Sciatic nerve (tissue), 2 donors: ENCODE measurements at regions not wholly inside any gene's neighbourhood (a gene's known extent, or its start where the extent isn't known, plus 50 kb on each side); places are given as distances from the start of the nearest gene placed in this dataset.

Source experiments
- ATAC-seq: fragments of 200-7000 bp; cut with Tn5 transposase; one replicate; pipeline ENCODE4 v1.9.1; 2020; ENCODE audit warnings: mild to moderate bottlenecking, moderate library complexity
- DNase-seq: peaks from one replicate; pipeline ENCODE4 v3.0.0-alpha.2; 2020; ENCODE audit warnings: low spot score
- intact Hi-C: fragments of 100-400 bp; cut with DNase I; formaldehyde crosslinking; loops from one replicate; pipeline ENCODE4 v1.14.2; 2022
- donor health status: DM: no; HTN: no; CAD: no.
- donor health status: DM: no; HTN: no; CAD: no.

DNA sequence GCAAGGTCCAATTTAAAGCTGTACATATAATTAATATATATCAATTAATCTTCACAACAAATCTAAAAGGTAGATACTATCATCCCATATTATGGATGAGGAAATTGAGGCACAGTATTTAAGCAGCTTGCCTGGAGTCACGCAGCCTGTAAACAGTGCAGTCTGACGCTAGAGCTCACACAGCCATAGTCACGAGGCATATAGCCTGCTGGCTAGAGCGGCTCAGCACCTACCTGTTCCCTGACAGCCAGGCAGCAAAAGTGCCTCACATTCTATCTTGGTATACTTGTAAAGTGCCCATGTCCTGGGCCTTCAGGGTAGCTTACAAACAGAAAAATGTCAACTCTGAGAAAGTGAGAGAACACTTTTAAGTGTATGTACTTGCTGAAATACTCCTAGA lies 222.6 kb upstream of the NEIL3 start:
- no peak for DNase-seq
- ATAC-seq, result no peak
- intact Hi-C loops, result no loop called here

DNA sequence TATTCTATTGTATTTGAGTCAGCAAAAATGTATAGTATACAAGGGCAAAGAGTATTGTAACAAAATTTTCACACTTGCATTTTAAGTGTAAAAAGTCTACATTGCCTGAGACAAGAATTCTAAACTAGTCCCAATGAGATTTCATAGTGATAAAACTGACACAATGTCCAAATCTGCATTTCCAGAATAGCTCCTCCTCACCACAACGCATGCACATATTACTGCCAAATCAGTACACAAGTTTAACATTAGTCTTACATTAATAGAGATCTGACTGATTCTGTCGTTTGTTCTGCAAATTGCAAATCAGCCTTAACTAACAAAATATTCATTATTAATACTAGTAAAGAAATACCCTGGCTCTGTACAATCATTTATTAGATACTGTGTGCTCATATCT lies 222.2 kb upstream of the NEIL3 start:
- ATAC-seq, result no peak
- intact Hi-C loops, result no loop called here
- DNase-seq, result no peak

DNA sequence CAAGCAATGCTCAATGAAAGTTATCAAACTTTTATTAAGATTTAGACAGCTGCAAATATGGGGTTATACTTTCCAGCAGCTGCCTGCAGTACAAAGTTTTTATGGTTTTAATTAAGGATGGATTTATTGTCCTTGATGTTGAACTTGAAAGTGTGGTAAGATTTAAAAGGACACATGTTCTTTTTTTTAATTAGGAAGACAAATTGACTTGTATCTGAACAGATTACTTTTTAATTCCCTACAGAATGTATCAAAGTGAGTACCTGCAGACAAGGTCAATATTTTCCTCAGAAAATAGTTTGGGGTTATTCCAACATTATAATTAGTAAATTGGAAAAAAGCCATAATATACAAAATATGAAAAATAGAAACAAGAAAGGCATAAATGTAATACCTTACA lies 218.2 kb upstream of the NEIL3 start:
- intact Hi-C loops, result no loop called here
- ATAC-seq (no peak), DNase-seq (no peak)

DNA sequence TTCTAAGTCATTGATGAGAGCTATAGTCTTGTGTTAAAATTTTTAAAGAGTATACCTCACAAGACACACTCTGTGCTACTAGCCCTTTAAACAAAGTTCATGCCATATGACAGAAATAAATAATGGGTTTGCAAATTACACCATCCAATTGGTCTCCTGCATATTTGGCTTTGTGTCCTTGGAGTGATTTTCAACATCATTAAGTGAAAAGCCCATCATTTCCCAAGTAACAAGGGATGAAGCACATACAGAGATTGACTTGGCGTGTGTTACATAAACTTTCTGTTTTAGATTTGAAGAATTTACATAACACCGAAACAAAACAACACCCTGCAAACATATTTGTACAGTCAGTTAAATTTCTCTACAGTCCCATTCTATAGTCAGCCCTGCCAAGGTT lies 216.9 kb upstream of the NEIL3 start:
- no peak for ATAC-seq
- no peak for DNase-seq
- intact Hi-C loops, result no loop called here

DNA sequence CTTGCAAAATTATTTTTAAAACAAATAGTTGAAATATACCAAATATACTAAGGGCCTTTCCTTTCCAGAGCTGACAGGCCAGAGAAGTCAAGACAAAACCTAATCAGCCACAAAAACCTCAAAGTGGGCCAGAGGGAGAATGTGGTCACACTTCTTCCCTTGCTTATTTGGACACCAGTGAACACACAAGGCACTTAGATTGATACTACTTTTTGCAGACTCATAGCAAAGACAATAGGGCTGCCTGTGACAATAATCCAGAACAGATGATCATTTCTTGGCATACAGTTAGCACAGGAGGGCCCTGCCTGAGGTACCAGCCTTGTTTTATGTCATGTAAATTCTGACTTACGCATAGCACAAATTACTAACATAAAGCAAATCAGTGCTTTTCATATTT lies 215.7 kb upstream of the NEIL3 start:
- ATAC-seq (no peak), DNase-seq (no peak)
- intact Hi-C loops, result no loop called here

DNA sequence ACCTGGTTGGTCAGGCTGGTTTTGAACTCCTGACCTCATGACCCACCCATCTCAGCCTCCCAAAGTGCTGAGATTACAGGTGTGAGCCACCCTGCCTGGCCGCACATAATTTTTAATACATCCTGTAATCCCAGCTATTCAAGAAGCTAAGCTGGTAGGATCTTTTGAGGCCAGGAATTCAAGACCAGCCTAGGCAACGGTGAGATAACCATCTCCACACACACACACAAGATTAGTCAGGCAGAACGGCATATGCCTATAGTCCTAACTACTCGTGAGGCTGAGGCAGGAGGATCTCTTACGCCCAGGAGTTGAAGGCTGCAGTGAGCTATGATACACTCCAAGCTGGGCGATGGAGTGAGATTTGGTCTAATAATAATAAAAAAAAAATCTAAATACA lies 212.4 kb upstream of the NEIL3 start:
- DNase-seq, result no peak
- no peak for ATAC-seq
- intact Hi-C loops, result no loop called here

DNA sequence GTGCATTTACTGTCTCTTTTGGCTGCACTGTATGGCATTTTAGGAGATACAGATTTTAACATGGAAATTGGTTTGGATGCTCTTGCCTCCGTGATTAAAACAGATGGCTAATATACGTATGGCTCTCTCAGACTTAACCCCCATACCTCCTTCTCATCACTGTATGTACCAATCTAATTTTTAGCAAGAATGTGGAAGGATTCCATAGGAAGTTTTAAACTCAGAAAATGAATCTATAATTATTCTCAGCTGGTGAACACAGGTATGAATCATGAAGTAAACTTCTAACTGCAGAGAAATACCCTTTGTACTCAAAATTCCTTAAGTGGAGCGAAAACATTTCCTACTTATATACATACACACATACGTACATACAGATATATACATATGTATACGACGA lies 210.5 kb upstream of the NEIL3 start:
- no peak for DNase-seq
- intact Hi-C loops, result no loop called here
- no peak for ATAC-seq

DNA sequence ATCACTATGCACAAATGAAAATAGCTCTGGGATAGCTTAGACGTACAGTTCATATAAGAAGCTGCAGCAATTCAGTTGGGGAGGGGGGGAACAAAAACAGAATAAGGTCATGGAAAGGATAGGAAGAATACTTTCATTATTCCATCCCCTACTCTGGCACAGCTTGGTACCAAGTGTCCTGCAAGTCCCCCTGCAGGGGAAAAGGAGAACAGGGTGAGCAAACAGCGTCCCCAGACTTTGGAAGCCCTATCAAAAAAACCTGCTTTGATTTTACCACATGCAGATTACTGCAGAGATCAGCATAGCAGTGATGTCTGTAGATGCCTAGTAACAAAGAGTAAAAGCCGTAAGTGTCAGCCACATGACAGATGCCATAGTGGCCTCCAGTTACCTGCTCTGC lies 209.4 kb upstream of the NEIL3 start:
- ATAC-seq, result no peak
- intact Hi-C loops, result no loop called here
- DNase-seq, result no peak

DNA sequence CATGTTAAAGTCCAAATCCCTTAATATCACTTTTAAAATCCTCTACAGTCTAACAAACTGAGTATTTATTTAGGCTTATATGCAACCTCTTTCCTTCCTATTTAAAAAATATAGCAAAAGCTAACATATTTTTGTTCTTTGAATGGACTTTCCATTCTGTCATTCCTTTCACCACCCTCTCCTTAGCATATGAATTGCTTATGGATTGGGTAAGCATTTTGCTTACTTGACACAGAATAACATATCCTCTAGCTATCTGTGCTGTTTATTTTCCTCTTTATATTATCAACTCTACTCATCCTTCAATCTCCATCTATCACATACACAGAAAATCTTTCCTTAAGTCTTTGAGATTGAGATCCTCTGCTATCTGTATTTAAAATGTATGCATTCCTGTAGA lies 206.1 kb upstream of the NEIL3 start:
- DNase-seq, result no peak
- no peak for ATAC-seq
- intact Hi-C loops, result no loop called here

DNA sequence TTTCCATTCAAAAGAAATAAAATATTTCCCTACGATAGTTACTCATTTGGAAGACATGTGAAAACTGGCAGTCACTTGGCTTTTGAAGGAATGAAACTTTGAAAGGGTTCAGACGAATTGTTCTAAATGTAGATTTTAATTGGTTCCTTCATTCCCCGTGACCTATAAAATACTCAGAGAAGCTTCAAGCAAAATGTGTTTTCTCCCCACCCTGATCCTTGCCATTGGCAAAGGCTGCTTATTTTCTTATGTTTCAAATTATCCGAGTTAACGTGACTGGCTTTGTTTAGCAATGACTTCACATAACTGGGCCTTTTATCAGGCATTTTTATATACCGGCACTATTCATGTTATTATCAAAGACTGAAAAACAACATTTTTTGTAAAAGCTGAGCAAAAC lies 204.1 kb upstream of the NEIL3 start:
- no peak for ATAC-seq
- DNase-seq, result no peak
- intact Hi-C loops, result no loop called here

DNA sequence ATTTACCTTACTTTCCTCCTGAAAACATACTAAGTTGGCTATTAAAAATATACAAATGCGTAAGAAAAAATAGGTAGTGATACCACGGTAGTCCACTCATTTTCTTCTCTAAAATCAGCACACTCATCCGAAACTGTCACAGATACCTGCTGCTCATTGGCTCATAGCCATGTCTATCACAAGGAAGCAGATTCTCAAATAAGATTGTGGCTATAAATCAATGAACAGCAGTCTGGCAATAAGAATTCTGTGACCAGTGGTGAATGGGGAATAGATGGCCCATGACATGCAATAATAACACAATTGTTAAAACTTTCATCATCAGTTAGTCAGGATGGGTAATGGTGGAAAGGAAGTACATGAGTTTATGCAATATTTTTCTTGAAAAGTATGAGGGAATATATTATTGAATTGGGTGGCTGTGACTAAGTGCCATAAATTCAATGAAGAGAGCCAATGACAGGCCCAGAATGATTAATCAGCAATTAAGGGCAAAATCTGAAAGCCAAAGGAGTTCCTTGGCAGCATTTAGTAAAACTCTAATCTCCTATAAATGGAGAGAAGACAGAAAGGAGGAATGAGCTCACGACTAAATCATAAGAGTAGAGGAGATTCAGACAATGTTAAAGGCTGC lies 202.3 kb upstream of the NEIL3 start:
- ATAC-seq, result no peak
- DNase-seq, result no peak
- intact Hi-C loops, result no loop called here

DNA sequence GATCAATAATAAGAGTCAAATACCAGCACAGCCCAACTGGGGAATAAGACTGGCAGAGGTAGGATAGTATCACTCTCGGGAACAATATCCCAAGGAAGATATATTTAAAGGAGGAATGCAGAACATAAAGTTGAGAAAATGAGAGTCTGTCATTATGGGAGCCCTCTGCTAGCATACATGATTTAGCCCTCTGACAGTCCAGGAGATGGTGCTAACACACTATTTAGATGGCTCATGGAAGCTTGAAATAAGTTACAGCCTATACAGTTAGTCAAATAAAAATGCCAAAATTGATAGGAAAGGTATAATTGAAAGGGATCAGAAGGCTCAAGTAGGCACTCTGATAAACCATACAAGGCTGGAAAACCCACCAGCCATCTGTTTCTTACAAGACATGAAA lies 201.0 kb upstream of the NEIL3 start:
- DNase-seq, result no peak
- intact Hi-C loops, result no loop called here
- ATAC-seq, result no peak

DNA sequence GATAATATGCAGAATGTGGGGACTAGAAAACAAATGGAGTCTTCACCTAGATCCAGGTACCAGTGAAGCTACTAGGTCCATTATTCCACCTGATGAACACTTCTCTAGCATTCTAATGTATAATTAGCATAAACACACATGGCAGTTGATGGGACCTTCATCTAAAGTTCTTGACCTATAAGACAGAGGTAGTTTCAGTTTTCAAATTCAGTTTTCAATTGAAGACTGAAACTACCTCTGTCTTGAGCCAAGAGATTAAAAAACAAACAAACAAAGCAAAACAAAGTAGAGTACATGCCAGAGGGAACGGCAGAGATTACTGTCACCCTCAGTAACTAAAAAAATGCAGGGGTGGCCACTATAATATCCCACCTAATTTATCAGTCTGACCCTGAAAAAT lies 199.9 kb upstream of the NEIL3 start:
- intact Hi-C loops, result no loop called here
- no peak for DNase-seq
- ATAC-seq, result no peak

DNA sequence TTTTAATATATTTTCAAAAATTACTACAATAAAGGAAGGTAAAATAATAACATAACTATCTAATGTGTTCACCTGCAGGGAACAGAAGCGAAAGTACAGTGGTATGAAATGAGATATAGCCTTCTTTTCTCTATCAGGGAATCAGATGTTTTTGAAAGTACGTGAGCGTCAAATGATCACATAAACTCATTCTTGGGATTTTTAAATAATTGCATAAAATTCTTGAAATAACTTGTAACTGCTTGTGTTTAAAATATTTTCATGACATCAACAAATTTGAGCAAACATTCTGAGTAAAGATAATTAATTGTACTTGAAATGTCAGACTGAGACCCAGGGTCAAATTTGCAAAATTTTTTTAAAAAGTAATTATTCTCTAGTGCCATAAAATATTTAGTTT lies 193.5 kb upstream of the NEIL3 start:
- no peak for ATAC-seq
- intact Hi-C loops, result no loop called here
- DNase-seq, result no peak

DNA sequence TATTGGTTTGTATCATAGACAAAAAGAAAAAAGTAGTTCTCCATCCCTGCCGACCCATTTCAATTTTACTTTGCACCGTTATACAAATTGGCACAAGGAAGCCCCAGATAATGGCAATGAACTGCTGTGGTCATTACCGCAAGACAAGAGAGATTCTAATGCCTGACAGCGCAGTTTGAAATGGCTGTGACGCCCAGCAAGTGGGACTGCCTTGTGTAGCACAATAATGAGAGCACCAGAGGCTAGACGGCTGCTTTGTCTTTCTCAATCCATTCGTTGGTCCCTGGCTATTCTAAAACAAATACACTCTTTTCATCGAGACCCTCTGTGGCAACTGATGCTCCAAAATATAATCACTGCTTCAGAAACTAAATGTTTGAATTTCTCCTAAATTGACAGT lies 192.4 kb upstream of the NEIL3 start:
- ATAC-seq (no peak), DNase-seq (no peak)
- intact Hi-C loops, result no loop called here

DNA sequence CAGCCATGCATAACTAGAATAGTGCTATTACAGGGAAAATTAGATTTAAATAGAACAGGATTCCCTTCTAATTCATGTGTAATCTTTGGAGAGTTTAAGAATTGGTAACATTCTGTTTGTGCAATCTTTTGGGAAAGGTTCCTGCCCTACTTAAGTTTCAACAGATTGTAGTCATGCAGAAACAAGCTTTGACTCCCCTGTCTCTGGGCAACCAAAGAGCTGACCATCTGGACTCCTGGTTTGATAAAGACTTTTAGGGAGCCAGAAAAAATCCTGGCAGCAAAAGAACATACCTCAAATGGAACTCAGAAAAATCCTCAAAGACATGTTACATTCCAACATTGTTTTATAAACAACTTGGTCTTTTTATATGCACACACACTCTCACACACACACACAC lies 191.1 kb upstream of the NEIL3 start:
- ATAC-seq, result peak; percentile 96

DNA sequence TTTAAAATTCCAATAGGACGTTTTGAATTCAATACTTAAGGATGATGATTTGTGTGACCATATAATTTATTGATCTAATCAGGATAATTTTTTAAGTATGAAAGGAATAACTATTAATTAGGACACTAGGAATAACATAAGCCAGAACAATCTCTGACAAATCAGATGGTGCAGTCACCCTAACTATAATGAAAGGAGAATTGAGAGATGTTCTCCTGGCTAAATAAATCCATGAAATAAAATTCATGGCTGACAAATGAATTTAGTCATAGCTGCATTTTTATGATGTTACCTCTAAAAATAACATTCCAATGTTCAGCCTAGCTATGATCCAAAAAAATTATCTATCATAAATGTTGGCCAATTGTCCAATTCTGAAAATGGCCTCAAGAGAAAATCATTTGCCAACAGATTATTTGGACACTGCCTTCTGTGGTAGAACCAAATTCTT lies 190.6 kb upstream of the NEIL3 start:
- intact Hi-C loops, result no loop called here
- ATAC-seq (peak; percentile 45), DNase-seq (no peak)

More for the DNA sequence above, 191.1 kb upstream of the NEIL3 start:
- intact Hi-C loops, result no loop called here
- no peak for DNase-seq

DNA sequence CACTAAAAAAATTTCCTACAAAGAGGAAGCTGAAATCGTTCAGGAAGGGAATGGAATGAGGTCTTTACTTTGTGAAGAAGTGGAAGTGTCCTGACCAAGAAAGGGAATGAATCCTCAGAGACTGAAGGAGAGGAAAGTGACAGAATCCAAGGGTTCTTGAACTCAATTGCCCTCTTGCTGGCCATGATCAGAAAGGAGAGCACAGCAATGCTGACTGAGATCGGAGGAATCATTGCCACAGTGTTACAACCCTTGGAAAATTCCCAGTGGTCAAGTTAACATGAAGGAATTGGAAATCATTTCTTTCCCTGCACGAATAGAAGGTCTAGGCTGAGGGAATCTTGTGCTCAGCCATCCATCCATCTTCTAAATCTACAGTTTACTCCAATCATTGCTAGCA lies 190.0 kb upstream of the NEIL3 start:
- DNase-seq (no peak), ATAC-seq (peak; percentile 57)
- intact Hi-C loops, result no loop called here

DNA sequence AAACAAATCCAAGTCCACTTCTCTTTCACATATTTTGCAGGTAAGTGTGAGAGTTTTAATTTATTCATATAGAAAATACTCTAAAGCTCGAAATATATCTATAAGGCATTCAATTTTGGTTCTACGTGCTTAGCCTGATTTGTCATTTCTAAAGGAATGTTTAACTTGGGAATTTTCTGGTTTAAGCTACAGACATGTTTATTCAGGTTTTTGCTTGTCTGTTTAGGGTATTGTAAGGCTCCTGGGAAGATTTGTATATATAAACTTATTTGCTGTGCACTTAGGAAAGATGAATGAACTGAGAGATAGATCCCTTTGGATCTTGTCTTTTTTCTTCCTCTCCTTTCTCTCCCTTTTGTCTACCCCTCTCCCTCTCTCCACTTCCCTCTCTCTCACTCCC lies 185.9 kb upstream of the NEIL3 start:
- DNase-seq (no peak), ATAC-seq (no peak)
- intact Hi-C loops, result no loop called here

DNA sequence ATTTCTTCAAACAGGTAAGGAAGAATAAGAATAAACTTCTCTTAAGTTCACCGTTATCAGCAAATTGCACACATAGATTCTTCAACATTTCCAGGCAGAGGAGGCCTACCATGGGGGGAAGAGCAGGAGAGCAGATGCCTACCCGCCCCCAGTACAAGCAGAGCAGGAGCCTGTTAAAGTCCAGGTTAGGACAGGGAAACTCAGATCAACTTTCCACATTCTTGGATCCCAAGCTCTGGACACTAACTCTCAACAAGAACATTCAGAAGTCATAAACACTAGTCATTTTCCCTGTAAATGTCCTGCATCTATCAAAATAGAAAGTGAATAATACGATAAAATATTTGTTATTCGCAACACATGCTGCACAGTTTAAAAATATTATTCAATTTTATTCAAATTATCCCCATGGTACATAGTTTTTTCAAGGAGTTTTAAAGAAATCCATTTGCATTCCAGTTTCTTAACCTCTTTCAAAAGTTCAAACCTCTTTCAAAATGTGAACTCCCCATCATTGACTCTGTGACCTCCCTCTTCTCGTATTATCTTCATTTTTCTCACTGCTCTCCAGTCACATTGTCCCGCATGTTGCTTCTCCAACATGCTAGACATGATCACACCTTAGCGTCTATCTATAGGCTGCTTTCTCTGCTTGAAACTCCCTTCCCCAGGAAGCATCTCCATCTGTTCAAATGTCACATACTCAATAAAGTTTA lies 185.2 kb upstream of the NEIL3 start:
- DNase-seq (no peak), ATAC-seq (peak; percentile 60)
- intact Hi-C loops, result no loop called here

DNA sequence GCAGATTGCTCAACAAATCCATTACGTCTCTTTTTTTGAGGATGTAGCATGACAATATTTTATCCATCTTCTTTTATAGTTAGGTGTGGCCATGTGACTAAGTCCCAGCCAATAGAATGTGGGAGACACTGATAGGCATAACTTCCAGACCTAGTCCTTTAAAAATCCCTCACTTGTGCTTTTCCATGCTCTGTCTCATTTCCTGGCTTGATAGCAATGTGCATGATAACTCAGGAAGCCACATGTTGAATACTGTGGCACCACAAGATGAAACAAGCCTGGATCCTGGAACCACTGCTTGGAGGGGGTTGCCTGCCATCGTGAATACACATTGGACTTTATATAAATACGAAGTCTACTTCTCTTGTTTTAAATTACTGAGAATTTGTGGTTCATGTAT lies 184.0 kb upstream of the NEIL3 start:
- ATAC-seq, result no peak
- intact Hi-C loops, result no loop called here
- DNase-seq, result no peak
